GM23248 (cell line): ENCODE measurements at regions not wholly inside any gene's neighbourhood (a gene's known extent, or its start where the extent isn't known, plus 50 kb on each side); places are given as distances from the start of the nearest gene placed in this dataset.

Experiments used
- DNase-seq: peaks from one replicate; pipeline ENCODE4 v3.0.0-alpha.2; 2015
- H2AFZ ChIP-seq: fragments of 200-600 bp; sonication (generic); 2 replicates; pipeline ENCODE4 v1.6.1; 2016; ENCODE audit warnings: antibody characterized with exemption
- H3F3A ChIP-seq: fragments of 200-600 bp; sonication (generic); 2 replicates; pipeline ENCODE4 v1.6.1; 2016; ENCODE audit warnings: mild to moderate bottlenecking, antibody characterized with exemption, mixed run types; ENCODE audit not compliant: insufficient read depth
- H3K27ac ChIP-seq: fragments of 200-600 bp; sonication (generic); 2 replicates; pipeline ENCODE4 v1.5.1; 2016; ENCODE audit warnings: mild to moderate bottlenecking
- H3K27me3 ChIP-seq: fragments of 200-600 bp; sonication (generic); replicated peaks from 2 replicates; pipeline ENCODE4 v1.6.1; 2016; ENCODE audit warnings: mild to moderate bottlenecking; ENCODE audit not compliant: insufficient read depth
- H3K36me3 ChIP-seq: fragments of 200-600 bp; sonication (generic); 2 replicates; pipeline ENCODE4 v1.6.1; 2016; ENCODE audit warnings: low read depth, mild to moderate bottlenecking
- H3K4me1 ChIP-seq: fragments of 200-600 bp; sonication (generic); 2 replicates; pipeline ENCODE4 v1.6.1; 2016; ENCODE audit warnings: mild to moderate bottlenecking; ENCODE audit not compliant: insufficient read depth
- H3K4me2 ChIP-seq: fragments of 200-600 bp; sonication (generic); one replicate; pipeline ENCODE4 v1.6.1; 2016; ENCODE audit warnings: mild to moderate bottlenecking; ENCODE audit not compliant: unreplicated experiment
- H3K4me3 ChIP-seq: fragments of 200-600 bp; sonication (generic); 2 replicates; pipeline ENCODE4 v1.5.1; 2016; ENCODE audit warnings: mild to moderate bottlenecking
- H3K79me2 ChIP-seq: fragments of 200-600 bp; sonication (generic); 2 replicates; pipeline ENCODE4 v1.6.1; 2016; ENCODE audit warnings: mild to moderate bottlenecking; ENCODE audit not compliant: insufficient read depth
- H3K9ac ChIP-seq: fragments of 200-600 bp; sonication (generic); 2 replicates; pipeline ENCODE4 v1.6.1; 2016; ENCODE audit warnings: mild to moderate bottlenecking
- H3K9me2 ChIP-seq: fragments of 200-600 bp; sonication (generic); 2 replicates; pipeline ENCODE4 v1.6.1; 2016; ENCODE audit warnings: mixed run types, mild to moderate bottlenecking, moderate library complexity; ENCODE audit not compliant: insufficient read depth
- H3K9me3 ChIP-seq: fragments of 200-600 bp; sonication (generic); one replicate; pipeline ENCODE4 v1.6.1; 2017; ENCODE audit warnings: low read depth
- H4K20me1 ChIP-seq: fragments of 200-600 bp; sonication (generic); 2 replicates; pipeline ENCODE4 v1.6.0; 2016; ENCODE audit not compliant: insufficient read depth
- EZH2 ChIP-seq: fragments of 200-600 bp; sonication (generic); IDR thresholded peaks from 2 replicates; pipeline ENCODE4 v1.6.1; 2018; ENCODE audit warnings: antibody characterized with exemption, mild to moderate bottlenecking; ENCODE audit not compliant: insufficient read depth, poor library complexity, severe bottlenecking
- EZH2phosphoT487 ChIP-seq: fragments of 200-600 bp; sonication (generic); IDR thresholded peaks from 2 replicates; pipeline ENCODE4 v1.6.1; 2018; ENCODE audit warnings: antibody characterized with exemption, moderate library complexity, mild to moderate bottlenecking, low read depth; ENCODE audit not compliant: insufficient read depth
- WGBS, 2 experiments: methylation state at CpG; one replicate each; pipeline ENCODE4 v1.1.6; 2015 to 2017; ENCODE audit warnings: low lambda C conversion rate in 2 of 2, low coverage in 1 of 2; ENCODE audit errors: missing lambda C conversion rate in 2 of 2; 5-methylcytosine and 5-hydroxymethylcytosine counted together
- in situ Hi-C: fragments of 300-500 bp; cut with MboI; formaldehyde crosslinking; loops from 2 replicates; pipeline ENCODE4 v1.15.0; 2020

DNA sequence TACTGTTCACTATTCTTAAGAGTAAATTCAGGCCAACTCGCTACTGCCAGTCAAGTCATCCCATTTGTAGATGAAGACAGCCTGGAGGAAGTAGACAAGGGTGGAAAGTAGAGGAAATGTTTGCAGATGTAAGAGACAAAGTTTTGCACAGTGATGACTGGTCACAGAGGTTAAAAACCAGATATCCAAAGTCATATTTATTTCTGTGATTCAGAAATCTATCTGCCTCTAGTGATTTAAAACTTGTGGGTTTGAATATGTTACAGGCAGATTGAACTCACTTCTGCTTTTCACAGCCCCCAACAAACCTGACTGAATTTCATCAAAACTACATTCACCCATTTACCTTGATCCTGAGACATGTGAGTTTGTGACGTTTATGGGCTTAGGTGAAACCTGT is 484.7 kb upstream of the C1orf87 start:
- H3K79me2 ChIP-seq, result no peaks in the 10 kb centered on the region
- H3K4me2 ChIP-seq, result no peak overlapping the region
- no peak overlapping the region for H3K9ac ChIP-seq
- H2AFZ ChIP-seq, result no peak overlapping the region
- H3K4me1 ChIP-seq, result no peaks in the 10 kb centered on the region
- in situ Hi-C loops, result no loop called here
- 25 to 37% methylated on average over 2 of the region's 2 CpGs for WGBS, 2 experiments
- H3K9me2 ChIP-seq, result no peaks in the 10 kb centered on the region
- DNase-seq, result no peak
- no peaks in the 10 kb centered on the region for H4K20me1 ChIP-seq
- no peak overlapping the region for H3K4me3 ChIP-seq
- H3K27ac ChIP-seq, result no peak overlapping the region
- no peaks in the 10 kb centered on the region for H3F3A ChIP-seq
- no peak for TF ChIP-seq EZH2phosphoT487
- TF ChIP-seq EZH2, result no peak
- no peaks in the 10 kb centered on the region for H3K36me3 ChIP-seq
- H3K27me3 ChIP-seq, result no peaks in the 10 kb centered on the region
- no peaks in the 10 kb centered on the region for H3K9me3 ChIP-seq

DNA sequence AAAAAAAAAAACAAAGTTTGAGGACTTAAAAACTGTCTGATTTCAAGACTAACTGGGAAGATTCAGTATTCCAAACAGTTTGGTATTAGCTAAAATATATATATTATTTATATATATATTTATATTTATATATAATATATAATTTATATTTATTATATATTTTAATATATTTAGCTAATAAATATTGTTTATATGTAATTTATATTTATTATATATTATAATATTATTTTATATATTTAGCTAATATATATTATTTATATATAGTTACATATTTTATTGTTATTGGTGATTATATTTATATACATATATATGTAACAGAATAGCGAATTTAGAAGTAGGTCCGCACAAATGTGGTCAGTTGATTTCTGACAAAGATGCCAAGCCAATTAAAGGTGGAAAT is 480.2 kb upstream of the C1orf87 start:
- H3K27ac ChIP-seq, result no peak overlapping the region
- H3K9me3 ChIP-seq, result no peaks in the 10 kb centered on the region
- no peaks in the 10 kb centered on the region for H3K79me2 ChIP-seq
- 80 to 82% methylated on average over 2 of the region's 2 CpGs for WGBS, 2 experiments
- TF ChIP-seq EZH2phosphoT487 (no peak), EZH2 (no peak)
- H3K9ac ChIP-seq, result no peak overlapping the region
- H3F3A ChIP-seq, result no peaks in the 10 kb centered on the region
- H3K27me3 ChIP-seq, result no peaks in the 10 kb centered on the region
- no peak for DNase-seq
- H2AFZ ChIP-seq, result no peak overlapping the region
- H3K4me1 ChIP-seq, result no peaks in the 10 kb centered on the region
- no peak overlapping the region for H3K4me2 ChIP-seq
- in situ Hi-C loops, result no loop called here
- H3K9me2 ChIP-seq, result no peaks in the 10 kb centered on the region
- H3K4me3 ChIP-seq, result no peak overlapping the region
- no peaks in the 10 kb centered on the region for H4K20me1 ChIP-seq
- no peaks in the 10 kb centered on the region for H3K36me3 ChIP-seq

- DNase-seq, result no peak
- no peaks in the 10 kb centered on the region for H4K20me1 ChIP-seq
- no peaks in the 10 kb centered on the region for H3F3A ChIP-seq
- no peak overlapping the region for H2AFZ ChIP-seq
- no peaks in the 10 kb centered on the region for H3K27me3 ChIP-seq
- no peaks in the 10 kb centered on the region for H3K4me1 ChIP-seq
- TF ChIP-seq EZH2, result no peak
- no peak overlapping the region for H3K27ac ChIP-seq
- WGBS, 2 experiments, result 50% methylated on average over 4 of the region's 4 CpGs
- H3K4me3 ChIP-seq, result no peak overlapping the region
- in situ Hi-C loops, result no loop called here
- no peaks in the 10 kb centered on the region for H3K36me3 ChIP-seq
- no peaks in the 10 kb centered on the region for H3K9me2 ChIP-seq
- no peak overlapping the region for H3K9ac ChIP-seq
- no peaks in the 10 kb centered on the region for H3K9me3 ChIP-seq
- no peaks in the 10 kb centered on the region for H3K79me2 ChIP-seq
- no peak overlapping the region for H3K4me2 ChIP-seq
Measured at GRCh38 chr1:60547821-60548220, 474.3 kb upstream of the C1orf87 start.

GRCh38 chr1:60541831-60542532 is 468.4 kb upstream of the C1orf87 start:
- Histone ChIP-seq H3K4me3 (no peak overlapping the region), H3K9ac (no peak overlapping the region), H3K27ac (no peak overlapping the region), H4K20me1 (no peaks in the 10 kb centered on the region), H3K9me3 (no peaks in the 10 kb centered on the region), H3K4me2 (no peak overlapping the region), H3K9me2 (no peaks in the 10 kb centered on the region), H3F3A (no peaks in the 10 kb centered on the region), H3K4me1 (no peaks in the 10 kb centered on the region), H3K79me2 (no peaks in the 10 kb centered on the region), H3K36me3 (no peaks in the 10 kb centered on the region), H3K27me3 (no peaks in the 10 kb centered on the region), H2AFZ (no peak overlapping the region)
- no peak for DNase-seq
- TF ChIP-seq EZH2phosphoT487 (no peak), EZH2 (no peak)
- in situ Hi-C loops, result no loop called here
- 63 to 67% methylated on average over 2 of the region's 2 CpGs for WGBS, 2 experiments

- no peak overlapping the region for H3K4me2 ChIP-seq
- no peaks in the 10 kb centered on the region for H3K79me2 ChIP-seq
- H3K27ac ChIP-seq, result no peak overlapping the region
- H3K27me3 ChIP-seq, result no peaks in the 10 kb centered on the region
- H3K9me3 ChIP-seq, result no peaks in the 10 kb centered on the region
- H4K20me1 ChIP-seq, result no peaks in the 10 kb centered on the region
- no peak for TF ChIP-seq EZH2phosphoT487
- TF ChIP-seq EZH2, result no peak
- DNase-seq, result no peak
- no peaks in the 10 kb centered on the region for H3K9me2 ChIP-seq
- H2AFZ ChIP-seq, result no peak overlapping the region
- in situ Hi-C loops, result no loop called here
- no peaks in the 10 kb centered on the region for H3F3A ChIP-seq
- no peak overlapping the region for H3K9ac ChIP-seq
- no peak overlapping the region for H3K4me3 ChIP-seq
- H3K4me1 ChIP-seq, result no peaks in the 10 kb centered on the region
- 63 to 66% methylated on average over 12 of the region's 12 CpGs for WGBS, 2 experiments
- no peaks in the 10 kb centered on the region for H3K36me3 ChIP-seq
Measured at GRCh38 chr1:60540141-60540540, 466.6 kb upstream of the C1orf87 start.
